HG02610 (cell line): ENCODE measurements at regions not wholly inside any gene's neighbourhood (a gene's known extent, or its start where the extent isn't known, plus 50 kb on each side); places are given as distances from the start of the nearest gene placed in this dataset.

Experiments
- ATAC-seq: cut with Tn5 transposase; IDR thresholded peaks from one replicate; pipeline ENCODE4 v1.9.1; 2021; ENCODE audit warnings: mild to moderate bottlenecking, moderate library complexity; ENCODE audit not compliant: unreplicated experiment

DNA sequence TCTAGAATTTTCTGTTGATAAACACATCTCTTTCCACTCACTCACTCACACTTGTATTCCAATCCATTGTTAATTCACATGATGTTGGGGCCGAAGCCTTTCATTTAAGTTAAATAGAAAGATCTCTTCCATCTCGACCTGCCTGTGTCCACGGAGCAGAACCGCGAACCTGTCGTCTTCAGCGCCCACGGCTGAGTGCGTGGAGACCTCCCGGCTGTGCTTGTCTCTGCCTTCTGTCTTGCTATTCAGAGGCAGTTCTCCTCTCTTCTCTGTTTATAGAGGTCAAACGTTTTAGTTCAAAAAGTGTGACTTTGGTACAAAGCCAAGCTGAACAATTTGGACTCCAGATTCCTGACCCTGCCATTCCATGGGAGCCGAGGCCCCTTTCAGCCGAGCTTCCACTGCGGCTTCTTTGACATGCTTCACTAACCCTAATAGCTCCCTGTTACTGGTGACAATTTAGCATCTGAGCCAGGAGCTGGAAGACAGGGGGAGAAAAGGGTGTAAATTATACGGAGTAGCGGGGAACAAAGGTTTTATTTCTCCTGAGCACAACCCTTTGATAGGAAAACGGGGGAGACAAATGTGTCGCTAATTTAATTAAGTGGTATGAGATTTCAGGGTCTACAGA is 314.4 kb upstream of the IRX4 start:
- no peak for ATAC-seq

GRCh38 chr5:2196416-2196815 is 313.7 kb upstream of the IRX4 start:
- ATAC-seq: no peak

DNA sequence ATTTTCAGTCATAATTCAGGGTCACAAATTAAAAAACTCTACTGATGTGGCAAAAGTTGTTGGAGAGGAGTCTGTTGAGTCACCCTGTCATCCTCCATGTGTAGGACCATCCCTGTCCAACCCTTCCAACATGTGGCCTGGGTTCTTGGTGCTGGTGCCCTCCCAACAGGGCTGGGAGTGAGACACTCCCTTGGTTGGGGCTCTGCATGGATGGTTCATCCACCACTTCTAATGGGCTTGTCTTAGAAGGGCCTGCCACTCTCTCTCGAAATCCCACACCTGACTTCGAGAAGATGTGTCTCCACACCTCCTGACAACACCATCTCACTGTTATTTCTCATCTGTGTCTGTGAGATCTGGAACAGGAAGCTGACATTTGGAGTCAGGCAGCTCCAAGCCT is 312.2 kb upstream of the IRX4 start:
- no peak for ATAC-seq

- ATAC-seq: no peak
These were observed 311.5 kb upstream of the IRX4 start for GRCh38 chr5:2194236-2194555.

DNA sequence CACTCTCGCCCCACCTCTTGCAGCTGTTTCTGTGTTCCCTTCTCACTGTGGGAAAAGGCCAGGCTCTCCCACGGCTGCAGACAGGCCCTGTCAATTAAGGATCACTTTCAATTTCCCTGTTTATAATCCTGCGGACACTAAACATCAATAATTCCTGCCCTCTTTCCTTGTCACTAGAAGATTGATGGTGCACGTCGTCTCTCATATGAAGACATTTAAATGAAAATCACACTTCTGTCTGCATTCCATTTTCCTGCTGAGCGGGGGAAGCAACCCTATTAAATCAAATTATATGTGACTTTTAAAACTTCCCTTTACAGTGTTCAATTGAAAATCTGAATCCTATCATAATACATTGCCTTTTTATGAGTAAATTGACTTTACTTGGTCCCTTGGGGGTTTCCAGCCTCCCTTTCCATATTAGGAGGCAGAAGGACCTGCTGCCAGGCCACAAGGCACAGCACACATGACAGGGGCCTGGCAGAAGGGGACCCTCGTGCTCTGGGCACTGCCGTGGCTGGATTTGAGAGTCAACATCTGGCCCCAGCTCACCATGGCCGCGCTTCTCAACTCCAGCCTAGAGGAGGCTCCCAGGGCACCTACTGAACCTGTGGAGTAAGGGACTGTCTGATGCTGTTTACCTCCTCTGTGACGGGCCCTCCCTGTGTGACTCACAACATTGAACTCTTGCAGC is 311.0 kb upstream of the IRX4 start:
- no peak for ATAC-seq

GRCh38 chr5:2193142-2193541 is 310.4 kb upstream of the IRX4 start:
- ATAC-seq: no peak

DNA sequence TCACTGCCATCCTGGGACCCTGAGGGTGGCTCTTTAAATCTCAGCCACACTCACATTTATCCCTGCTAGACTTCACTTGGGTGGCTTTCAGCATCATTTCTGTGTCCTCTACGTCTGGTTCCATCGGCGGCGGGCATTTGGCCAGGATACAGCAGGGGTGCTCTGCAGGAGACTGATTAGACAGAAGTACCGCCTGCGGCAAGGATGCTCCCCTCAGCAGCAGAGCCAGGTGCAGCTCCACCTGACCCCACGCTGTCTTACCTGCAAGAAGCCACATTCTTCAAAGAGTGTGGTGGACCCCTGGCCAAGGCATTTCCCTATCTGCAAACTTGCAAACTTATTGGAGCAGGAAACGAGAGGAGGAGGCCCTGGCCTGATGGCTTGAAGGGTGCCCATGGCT is 309.8 kb upstream of the IRX4 start:
- ATAC-seq: no peak

GRCh38 chr5:2191972-2192371 is 309.2 kb upstream of the IRX4 start:
- no peak for ATAC-seq

DNA sequence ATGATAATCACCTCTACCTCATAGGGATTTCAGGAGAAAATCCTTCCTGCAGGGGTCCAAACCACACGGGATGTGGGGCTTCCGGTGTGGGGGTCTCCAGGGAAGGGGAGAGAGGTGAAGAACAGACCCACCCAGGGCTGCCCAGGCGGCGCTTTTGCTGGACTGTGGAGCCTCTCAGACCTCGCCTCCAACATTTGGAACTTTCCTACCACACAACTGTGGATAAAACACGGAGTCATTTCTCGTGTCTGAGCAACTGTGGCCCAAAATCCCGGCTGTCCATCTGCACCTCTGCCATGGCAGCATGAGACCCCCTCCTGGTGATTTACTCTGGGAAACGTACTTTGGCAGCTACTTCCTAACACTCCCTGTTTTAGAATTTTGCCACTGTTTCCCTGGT is 307.8 kb upstream of the IRX4 start:
- no peak for ATAC-seq

DNA sequence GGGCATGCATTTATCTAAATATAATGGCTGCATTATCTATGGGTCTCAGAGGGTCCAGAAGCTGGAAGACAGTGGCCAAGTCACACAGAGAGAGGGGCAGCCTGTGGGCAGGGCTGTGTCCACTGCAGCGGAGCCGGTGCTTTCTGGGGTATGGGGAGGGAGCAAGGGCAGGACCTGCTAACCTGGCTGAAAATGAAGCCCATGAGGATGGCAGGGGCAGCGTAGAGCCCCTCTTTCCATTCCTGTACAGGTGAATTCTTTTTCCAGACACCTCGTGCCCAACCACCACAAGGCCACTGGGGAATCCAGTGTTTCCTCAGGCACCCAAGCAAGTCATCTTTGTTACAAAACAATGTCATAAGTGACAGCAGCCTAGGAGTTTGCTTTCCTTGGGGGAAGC is 305.9 kb upstream of the IRX4 start:
- ATAC-seq: no peak

- ATAC-seq: no peak
These were observed 305.4 kb upstream of the IRX4 start for GRCh38 chr5:2188137-2188536.

- ATAC-seq: no peak
These were observed 305.0 kb upstream of the IRX4 start for GRCh38 chr5:2187687-2188086.

GRCh38 chr5:2187156-2187555 is 304.4 kb upstream of the IRX4 start:
- ATAC-seq: no peak

DNA sequence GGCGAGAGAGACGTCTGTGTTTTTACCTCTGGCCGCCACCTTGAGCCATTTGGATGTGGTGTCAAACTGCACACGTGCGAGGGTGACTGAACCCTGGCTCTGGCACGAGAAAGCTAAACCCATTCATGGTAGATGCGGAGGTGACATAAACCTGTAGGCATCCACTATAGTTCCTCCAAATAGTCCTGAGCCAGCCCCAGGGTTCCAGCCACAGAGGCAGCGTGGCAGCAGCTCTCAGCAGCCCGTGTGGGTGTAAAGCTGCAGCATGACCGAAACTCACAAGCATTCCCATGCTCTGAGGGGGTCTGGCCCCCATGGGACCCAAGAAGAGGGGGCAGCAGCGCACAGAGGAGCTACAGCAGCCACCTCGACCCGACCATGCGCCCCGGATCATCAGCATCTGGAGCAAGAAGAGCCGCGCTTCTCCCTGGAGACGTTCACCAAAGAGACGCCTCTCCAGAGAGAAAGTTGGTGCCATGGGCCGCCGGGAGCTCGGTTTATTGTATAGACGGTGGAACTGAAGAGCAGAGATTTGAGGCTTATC is 303.8 kb upstream of the IRX4 start:
- no peak for ATAC-seq

DNA sequence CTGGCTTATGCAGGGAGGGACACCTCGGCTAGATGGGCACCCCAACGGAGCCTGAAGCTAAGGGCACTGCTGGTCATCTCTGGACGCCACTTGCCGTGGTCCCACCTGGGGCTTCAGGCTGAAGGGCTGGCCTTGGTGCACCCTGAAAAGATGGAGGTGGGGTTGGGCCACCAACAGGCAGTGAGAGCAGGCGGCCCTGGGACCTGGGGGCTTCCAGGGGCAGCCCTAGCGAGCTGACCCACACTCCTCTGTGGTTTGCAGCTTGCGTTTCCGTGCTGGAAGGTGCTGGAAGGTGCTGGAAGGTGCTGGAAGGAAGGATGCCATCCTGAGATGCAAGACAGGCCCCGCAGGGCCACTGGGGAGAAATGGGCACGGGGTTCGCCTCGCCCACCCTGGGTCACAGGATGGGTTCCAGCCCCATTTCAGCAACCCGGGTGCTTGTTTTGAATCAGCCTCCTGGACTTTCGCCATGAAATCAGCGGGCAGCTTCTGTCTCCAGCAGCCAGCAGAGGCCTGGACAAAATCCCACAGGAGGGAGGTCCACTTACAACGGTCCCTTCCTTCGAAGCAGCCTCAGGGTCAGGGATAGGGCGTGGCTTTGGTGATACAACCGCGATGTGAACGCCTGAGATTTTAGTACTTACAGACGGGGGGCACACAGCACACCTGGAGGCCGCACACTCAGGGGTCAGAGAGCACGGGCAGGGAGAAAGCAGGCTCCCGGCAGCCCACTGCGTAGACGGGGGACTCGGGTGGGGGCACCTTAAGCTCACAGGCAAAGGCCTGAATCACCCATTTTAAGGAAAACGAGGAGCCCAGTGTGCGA is 303.1 kb upstream of the IRX4 start:
- no peak for ATAC-seq

DNA sequence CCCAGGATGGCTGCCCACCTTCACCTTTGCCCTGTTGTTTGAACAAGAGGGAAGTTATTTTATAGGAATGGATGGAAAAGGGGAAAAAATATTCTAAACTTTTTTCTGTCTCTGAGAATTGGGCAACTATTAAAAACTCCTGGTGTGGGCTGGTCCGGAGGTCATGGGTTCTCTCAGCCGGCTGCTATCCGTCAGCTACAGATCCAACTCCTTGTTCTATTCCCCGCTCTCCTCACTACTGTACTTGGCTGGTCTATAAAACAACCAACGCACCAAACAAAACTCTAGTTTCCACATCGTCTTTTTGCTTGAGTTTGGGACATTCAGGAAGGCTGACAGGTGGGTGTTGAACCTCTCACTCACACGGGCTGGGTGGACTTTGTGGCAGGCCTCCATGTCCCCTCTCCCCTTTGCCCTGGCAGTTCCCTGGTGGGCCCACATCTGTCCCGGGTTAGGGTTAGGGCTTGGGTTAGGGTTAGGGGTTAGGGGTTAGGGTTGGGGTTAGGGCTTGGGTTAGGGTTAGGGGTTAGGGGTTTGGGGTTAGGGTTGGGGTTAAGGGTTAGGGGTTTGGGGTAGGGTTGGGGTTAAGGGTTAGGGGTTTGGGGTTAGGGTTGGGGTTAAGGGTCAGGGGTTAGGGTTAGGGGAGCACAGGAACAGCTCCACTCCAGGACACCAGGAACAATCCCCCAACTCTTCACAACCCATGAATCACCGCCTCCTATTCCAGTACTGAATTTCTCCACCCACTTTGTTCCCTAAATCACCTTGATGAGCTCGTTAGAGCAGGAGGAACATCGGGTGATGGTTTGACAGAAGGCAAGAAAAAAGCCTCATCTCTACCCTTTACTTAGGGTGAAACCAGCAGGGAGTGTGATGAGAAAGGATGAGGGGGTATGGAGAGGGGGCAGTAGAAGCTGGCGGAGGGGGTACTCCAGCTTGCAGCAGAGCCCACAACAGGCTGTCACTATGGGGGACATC is 302.1 kb upstream of the IRX4 start:
- ATAC-seq: no peak

- ATAC-seq: no peak
These were observed 301.3 kb upstream of the IRX4 start for GRCh38 chr5:2184026-2184366.

DNA sequence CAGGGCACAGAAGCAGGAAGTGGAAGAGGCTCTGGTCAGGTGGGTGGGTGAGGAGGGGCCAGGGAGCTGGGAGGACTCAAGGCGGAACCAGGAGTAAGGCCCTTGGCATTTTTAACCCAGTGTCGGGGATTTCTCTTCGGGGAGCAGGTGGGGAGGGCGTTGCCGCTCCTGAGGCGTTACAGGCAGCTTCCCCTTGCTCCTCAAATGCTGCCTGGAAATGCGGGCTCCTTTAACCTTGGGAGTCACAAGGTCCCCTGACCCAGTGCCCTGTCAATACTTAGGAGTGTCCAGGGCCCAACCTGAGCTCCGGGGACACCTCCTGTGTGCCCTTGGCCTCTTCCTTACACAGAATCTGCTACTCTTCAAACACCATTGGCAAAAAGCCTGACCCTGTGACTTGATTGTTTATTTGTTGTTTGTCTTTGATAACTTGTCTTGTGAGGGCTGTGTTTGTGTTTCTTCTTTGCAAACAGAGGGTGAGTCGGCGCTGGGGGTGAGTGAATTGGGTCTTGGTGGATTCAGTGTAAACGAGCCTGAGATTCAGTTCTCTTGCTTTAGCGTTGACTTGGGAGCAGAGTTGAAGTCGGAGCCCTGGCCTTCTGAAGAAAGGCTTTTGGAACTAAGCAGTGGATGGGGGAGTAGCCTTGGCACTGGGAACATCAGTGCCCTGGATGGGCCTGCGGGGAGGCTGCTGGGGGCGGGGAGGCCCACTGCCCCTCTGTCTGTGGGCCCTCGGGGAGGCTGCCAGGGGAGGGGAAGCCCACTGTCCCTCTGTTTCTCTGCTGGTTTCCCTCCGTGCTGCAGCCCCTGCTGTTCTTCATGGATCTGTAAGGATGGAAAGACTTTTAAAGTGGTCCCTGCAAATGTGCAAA is 300.7 kb upstream of the IRX4 start:
- no peak for ATAC-seq

DNA sequence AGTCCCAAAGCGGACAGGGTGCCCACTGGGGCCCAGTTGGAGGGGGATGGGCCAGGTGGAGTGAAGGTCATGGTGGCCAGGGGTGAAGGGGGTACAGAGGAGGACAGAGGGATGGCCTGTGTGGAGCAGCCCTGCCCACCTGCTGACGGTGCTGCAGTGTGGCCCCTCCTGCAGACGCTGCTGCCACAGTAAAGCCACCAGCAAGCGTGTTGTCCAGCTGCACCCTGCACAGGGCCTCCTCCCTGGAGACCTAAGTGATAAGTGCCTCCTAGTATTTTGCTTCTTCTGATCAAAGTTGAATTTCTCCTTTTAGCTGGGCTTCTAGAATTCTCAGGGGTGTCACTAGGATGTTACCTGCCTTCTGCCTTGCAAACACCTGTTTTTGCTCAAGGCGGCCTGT is 299.3 kb upstream of the IRX4 start:
- ATAC-seq: no peak

DNA sequence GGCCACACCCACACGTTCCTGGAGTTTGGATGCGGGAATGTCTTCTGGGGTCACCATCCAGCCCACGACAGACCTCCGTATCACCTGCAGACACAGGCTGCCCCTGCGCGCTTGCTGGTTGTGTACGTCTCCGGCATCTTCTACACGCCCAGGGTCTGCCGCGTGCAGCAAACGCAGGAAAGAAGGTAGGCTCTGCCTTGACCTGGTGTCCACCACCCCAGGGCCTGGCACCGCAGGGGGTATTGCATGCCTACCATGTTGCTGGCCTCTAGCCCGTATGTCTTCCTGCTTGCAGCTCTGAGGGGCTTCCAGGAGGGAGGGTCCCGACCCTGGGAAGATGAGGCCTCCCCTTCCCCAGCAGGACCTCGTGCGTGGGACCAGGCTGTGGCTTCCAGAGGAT is 298.8 kb upstream of the IRX4 start:
- no peak for ATAC-seq
